ENCODE measurements at regions not wholly inside any gene's neighbourhood (a gene's known extent, or its start where the extent isn't known, plus 50 kb on each side); places are given as distances from the start of the nearest gene placed in this dataset.

- no peak for TF ChIP-seq ZNF396 (CRISPR knock-in tag; IDR thresholded peaks at IDR 0.05; ENCODE audit: borderline replicate concordance)
These were observed 1583.2 kb upstream of the WWC1 start (continued) for GRCh38 chr5:166708291-166708690.

- CTCF ChIA-PET = no interaction called here
- Mint-ChIP-seq H3K27me3 (ENCODE audit: low read depth) (peaks cover 2% of the 10 kb centered on the region), H3K9me3 (peaks cover 9% of the 10 kb centered on the region), H3K4me1 (peaks cover 28% of the 10 kb centered on the region), H3K4me3 (no peak overlapping the region), H3K27ac (no peak overlapping the region), H3K36me3 (peaks cover 4% of the 10 kb centered on the region)
- POLR2A ChIA-PET = no interaction called here
- DNase-seq (ENCODE audit: low spot score) (no peak), ATAC-seq (no peak)
- TF ChIP-seq GABPB1 (CRISPR knock-in tag; IDR thresholded peaks at IDR 0.05) = no peak
- no peak for TF ChIP-seq SOX15 (CRISPR knock-in tag; IDR thresholded peaks at IDR 0.05)
- TF ChIP-seq FOXK1 (CRISPR knock-in tag; IDR thresholded peaks at IDR 0.05) = no peak
- no peak for TF ChIP-seq ZNF219 (CRISPR knock-in tag; IDR thresholded peaks at IDR 0.05; ENCODE audit: borderline replicate concordance)
- no peak for TF ChIP-seq ATF3 (CRISPR knock-in tag; conservative IDR thresholded peaks at IDR 0.05)
- no peak for TF ChIP-seq KAT7 (CRISPR knock-in tag; IDR thresholded peaks at IDR 0.05; ENCODE audit: borderline replicate concordance)
- no peak for TF ChIP-seq ZMAT4 (CRISPR knock-in tag; IDR thresholded peaks at IDR 0.05)
- no peak for TF ChIP-seq AR (CRISPR knock-in tag; IDR thresholded peaks at IDR 0.05)
- TF ChIP-seq ZNF138 (CRISPR knock-in tag; conservative IDR thresholded peaks at IDR 0.05) = no peak
- no peak for TF ChIP-seq FOXJ3 (CRISPR knock-in tag; IDR thresholded peaks at IDR 0.05; ENCODE audit: borderline replicate concordance)
- TF ChIP-seq NFYB (CRISPR knock-in tag; conservative IDR thresholded peaks at IDR 0.05; ENCODE audit: low read depth) = no peak
- TF ChIP-seq SMAD4 (CRISPR knock-in tag; IDR thresholded peaks at IDR 0.05) = no peak
- no peak for TF ChIP-seq TCF7 (CRISPR knock-in tag; IDR thresholded peaks at IDR 0.05; ENCODE audit: low read depth)
- TF ChIP-seq ARID4B (CRISPR knock-in tag; IDR thresholded peaks at IDR 0.05; ENCODE audit: borderline replicate concordance) = no peak
These were observed 1581.8 kb upstream of the WWC1 start for GRCh38 chr5:166709691-166710090.

GRCh38 chr5:166710271-166710670 is 1581.2 kb upstream of the WWC1 start:
- no peak for TF ChIP-seq JUN (CRISPR knock-in tag; IDR thresholded peaks at IDR 0.05)
- no peak for TF ChIP-seq E2F4 (CRISPR knock-in tag; IDR thresholded peaks at IDR 0.05; ENCODE audit: borderline replicate concordance, low read depth)
- no peak for TF ChIP-seq ZNF281 (CRISPR knock-in tag; IDR thresholded peaks at IDR 0.05)
- no peak for TF ChIP-seq OVOL2 (CRISPR knock-in tag; IDR thresholded peaks at IDR 0.05; ENCODE audit: borderline replicate concordance)
- TF ChIP-seq MXD4 (CRISPR knock-in tag; IDR thresholded peaks at IDR 0.05; ENCODE audit: borderline replicate concordance) = no peak
- no peak overlapping the region for H3K4me3 Mint-ChIP-seq
- peaks cover 33% of the 10 kb centered on the region for H3K4me1 Mint-ChIP-seq
- no peak for ATAC-seq
- CTCF ChIA-PET = no interaction called here
- H3K9me3 Mint-ChIP-seq = peaks cover 9% of the 10 kb centered on the region
- peaks cover 4% of the 10 kb centered on the region for H3K36me3 Mint-ChIP-seq
- POLR2A ChIA-PET = no interaction called here
- H3K27me3 Mint-ChIP-seq (ENCODE audit: low read depth) = peaks cover 2% of the 10 kb centered on the region
- no peak for DNase-seq (ENCODE audit: low spot score)
- H3K27ac Mint-ChIP-seq = no peak overlapping the region
